Natural killer cell (primary cell): ENCODE measurements at regions not wholly inside any gene's neighbourhood (a gene's known extent, or its start where the extent isn't known, plus 50 kb on each side); places are given as distances from the start of the nearest gene placed in this dataset.

Experiments used
- ATAC-seq, 3 donors: fragments of 150-1000 bp in 2 of 3; fragments of 200-7000 bp in 1 of 3; cut with Tn5 transposase; 1 replicate in 1 of 3; 2 replicates in 2 of 3; pipeline ENCODE4 v1.10.0; 2021; ENCODE audit warnings: mild to moderate bottlenecking in 2 of 3, moderate library complexity in 2 of 3
- DNase-seq, 2 donors: peaks; one replicate each; pipeline versions ENCODE4 v3.0.0 to v3.0.0-alpha.2; 2013 to 2021; ENCODE audit warnings: mixed read lengths in 1 of 2
- H3K27ac ChIP-seq: one replicate; pipeline ENCODE4 v1.5.1; 2013; ENCODE audit warnings: mild to moderate bottlenecking, low read length
- H3K27me3 ChIP-seq: one replicate; pipeline ENCODE4 v1.6.1; 2013; ENCODE audit warnings: low read length; ENCODE audit not compliant: control insufficient read depth, insufficient read depth
- H3K36me3 ChIP-seq: one replicate; pipeline ENCODE4 v1.6.1; 2013; ENCODE audit warnings: low read length; ENCODE audit not compliant: control insufficient read depth, insufficient read depth
- H3K4me1 ChIP-seq: one replicate; pipeline ENCODE4 v1.6.1; 2013; ENCODE audit warnings: low read length; ENCODE audit not compliant: control insufficient read depth, insufficient read depth
- H3K4me3 ChIP-seq: one replicate; pipeline ENCODE4 v1.5.1; 2013; ENCODE audit warnings: low read length
- H3K9me3 ChIP-seq: one replicate; pipeline ENCODE4 v1.6.1; 2013; ENCODE audit warnings: low read length; ENCODE audit not compliant: control insufficient read depth, insufficient read depth
- H3K27ac Mint-ChIP-seq, 2 donors: one replicate each; pipeline ENCODE4 v1.8.0; 2022; ENCODE audit warnings: mild to moderate bottlenecking in 2 of 2, mixed read lengths in 2 of 2, moderate library complexity in 1 of 2
- H3K27me3 Mint-ChIP-seq, 2 donors: one replicate each; pipeline ENCODE4 v1.8.0; 2022; ENCODE audit warnings: low read depth in 2 of 2, mixed read lengths in 2 of 2
- H3K36me3 Mint-ChIP-seq: one replicate; pipeline ENCODE4 v1.8.0; 2022; ENCODE audit warnings: mixed read lengths
- H3K4me1 Mint-ChIP-seq, 2 donors: one replicate each; pipeline ENCODE4 v1.8.0; 2022; ENCODE audit warnings: mixed read lengths in 2 of 2
- H3K4me3 Mint-ChIP-seq: one replicate; pipeline ENCODE4 v1.8.0; 2022; ENCODE audit warnings: mild to moderate bottlenecking, moderate library complexity, mixed read lengths
- H3K9me3 Mint-ChIP-seq, 2 donors: one replicate each; pipeline ENCODE4 v1.8.0; 2022; ENCODE audit warnings: mixed read lengths in 2 of 2
- WGBS: methylation state at CpG from one replicate; pipeline ENCODE4 v1.1.7; 2013; ENCODE audit warnings: missing lambda C conversion rate; ENCODE audit not compliant: insufficient coverage; 5-methylcytosine and 5-hydroxymethylcytosine counted together
- intact Hi-C: fragments of 100-400 bp; cut with micrococcal nuclease; formaldehyde crosslinking; loops from one replicate; pipeline ENCODE4 v1.14.2; 2022
- TF ChIP-seq, protein P1 (sequence below): fragments of 200-600 bp; IDR thresholded peaks from one replicate; pipeline ENCODE4 v1.8.0; 2022; ENCODE audit warnings: antibody characterized with exemption

DNA sequence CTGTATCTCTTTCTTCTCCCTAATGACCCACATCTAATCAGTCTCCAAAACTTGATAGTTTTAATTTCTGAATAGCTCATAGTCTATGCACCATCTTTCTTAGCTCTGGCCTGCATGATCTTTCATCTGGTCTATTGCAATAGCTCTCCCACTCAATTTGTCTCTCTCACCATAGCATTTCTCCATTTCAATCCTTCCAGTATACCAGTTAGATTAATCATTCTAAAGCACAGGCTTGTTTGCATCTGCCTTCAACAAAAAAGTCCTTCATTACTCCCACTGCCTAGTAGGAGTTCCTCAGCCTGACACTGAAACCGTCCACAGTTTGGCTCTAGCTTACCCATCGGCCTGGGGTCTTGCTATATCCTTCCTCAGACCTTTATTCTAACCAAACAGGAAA is 344.9 kb downstream of the ENC1 start:
- intact Hi-C loops: no loop called here
- Histone ChIP-seq H3K9me3 (no peaks in the 10 kb centered on the region), H3K27me3 (no peaks in the 10 kb centered on the region), H3K36me3 (no peaks in the 10 kb centered on the region), H3K27ac (no peak overlapping the region), H3K4me3 (no peak overlapping the region), H3K4me1 (no peaks in the 10 kb centered on the region)
- ATAC-seq (no peak), DNase-seq (no peak)
- no peak overlapping the region for H3K27ac Mint-ChIP-seq
- H3K4me1 Mint-ChIP-seq: no peaks in the 10 kb centered on the region
- WGBS: 73% methylated on average over 2 of the region's 2 CpGs
- no peaks in the 10 kb centered on the region for H3K36me3 Mint-ChIP-seq
- TF ChIP-seq, protein P1, sequence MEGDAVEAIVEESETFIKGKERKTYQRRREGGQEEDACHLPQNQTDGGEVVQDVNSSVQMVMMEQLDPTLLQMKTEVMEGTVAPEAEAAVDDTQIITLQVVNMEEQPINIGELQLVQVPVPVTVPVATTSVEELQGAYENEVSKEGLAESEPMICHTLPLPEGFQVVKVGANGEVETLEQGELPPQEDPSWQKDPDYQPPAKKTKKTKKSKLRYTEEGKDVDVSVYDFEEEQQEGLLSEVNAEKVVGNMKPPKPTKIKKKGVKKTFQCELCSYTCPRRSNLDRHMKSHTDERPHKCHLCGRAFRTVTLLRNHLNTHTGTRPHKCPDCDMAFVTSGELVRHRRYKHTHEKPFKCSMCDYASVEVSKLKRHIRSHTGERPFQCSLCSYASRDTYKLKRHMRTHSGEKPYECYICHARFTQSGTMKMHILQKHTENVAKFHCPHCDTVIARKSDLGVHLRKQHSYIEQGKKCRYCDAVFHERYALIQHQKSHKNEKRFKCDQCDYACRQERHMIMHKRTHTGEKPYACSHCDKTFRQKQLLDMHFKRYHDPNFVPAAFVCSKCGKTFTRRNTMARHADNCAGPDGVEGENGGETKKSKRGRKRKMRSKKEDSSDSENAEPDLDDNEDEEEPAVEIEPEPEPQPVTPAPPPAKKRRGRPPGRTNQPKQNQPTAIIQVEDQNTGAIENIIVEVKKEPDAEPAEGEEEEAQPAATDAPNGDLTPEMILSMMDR: no peak
- H3K27me3 Mint-ChIP-seq: peaks cover 6 to 24% of the 10 kb centered on the region in 2 donors
- H3K9me3 Mint-ChIP-seq: no peaks in the 10 kb centered on the region
- H3K4me3 Mint-ChIP-seq: no peak overlapping the region

DNA sequence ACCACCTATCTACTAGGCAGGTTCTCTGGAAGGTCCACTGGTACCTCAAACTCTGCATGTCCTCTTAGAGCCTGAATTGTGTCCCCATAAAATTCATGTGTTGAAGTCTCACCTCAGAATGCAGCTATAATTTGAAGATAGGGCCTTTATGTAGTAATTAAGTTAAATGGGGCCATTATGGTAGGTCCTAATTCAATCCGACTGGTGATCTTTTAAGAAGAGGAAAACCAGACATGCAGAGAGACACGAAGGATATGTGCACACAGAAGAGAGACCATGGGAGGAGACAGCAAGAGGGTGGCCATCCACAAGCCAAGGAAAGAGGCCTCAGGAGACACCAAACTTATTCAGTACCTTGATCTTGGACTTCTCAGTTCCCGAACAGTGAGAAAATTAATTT is 345.4 kb downstream of the ENC1 start:
- H3K36me3 ChIP-seq: no peaks in the 10 kb centered on the region
- no peak for ATAC-seq
- H3K4me3 Mint-ChIP-seq: no peak overlapping the region
- H3K27ac Mint-ChIP-seq: no peak overlapping the region
- no peak overlapping the region for H3K4me3 ChIP-seq
- 89% methylated on average over 3 of the region's 3 CpGs for WGBS
- no peaks in the 10 kb centered on the region for H3K4me1 Mint-ChIP-seq
- intact Hi-C loops: no loop called here
- H3K4me1 ChIP-seq: no peaks in the 10 kb centered on the region
- H3K9me3 Mint-ChIP-seq: no peaks in the 10 kb centered on the region
- TF ChIP-seq, protein P1: no peak
- H3K36me3 Mint-ChIP-seq: no peaks in the 10 kb centered on the region
- H3K27me3 Mint-ChIP-seq: peaks cover 5 to 29% of the 10 kb centered on the region in 2 donors
- DNase-seq: no peak
- H3K9me3 ChIP-seq: no peaks in the 10 kb centered on the region
- H3K27ac ChIP-seq: no peak overlapping the region
- no peaks in the 10 kb centered on the region for H3K27me3 ChIP-seq

DNA sequence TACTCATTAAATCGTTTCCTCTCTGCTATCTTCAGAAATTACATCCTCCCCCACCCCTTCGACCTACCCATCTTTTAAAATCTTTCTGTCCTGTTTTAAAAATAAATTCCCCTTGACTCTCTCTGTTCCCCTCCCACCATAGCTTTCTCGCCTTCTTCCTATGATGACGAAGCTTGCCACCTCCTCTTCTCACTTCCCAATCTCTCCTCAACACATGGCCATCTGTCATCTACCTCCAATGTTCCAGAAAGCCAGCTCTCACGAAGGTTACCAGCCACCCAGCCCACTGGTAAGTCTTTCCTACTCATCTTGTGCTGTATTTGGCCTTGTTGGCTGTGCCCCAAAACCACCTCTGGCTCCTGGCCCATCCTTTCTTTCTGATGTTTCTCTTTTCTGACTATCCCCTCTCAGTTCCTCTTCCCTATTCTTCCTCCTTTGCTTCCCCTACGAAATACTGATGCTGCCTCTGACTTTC is 346.3 kb downstream of the ENC1 start:
- Histone ChIP-seq H3K4me1 (no peaks in the 10 kb centered on the region), H3K9me3 (no peaks in the 10 kb centered on the region), H3K4me3 (no peak overlapping the region), H3K27me3 (no peaks in the 10 kb centered on the region), H3K27ac (no peak overlapping the region), H3K36me3 (no peaks in the 10 kb centered on the region)
- TF ChIP-seq, protein P1: no peak
- Mint-ChIP-seq H3K27ac (no peak overlapping the region), H3K4me3 (no peak overlapping the region), H3K4me1 (no peaks in the 10 kb centered on the region), H3K27me3 (peaks cover 5 to 27% of the 10 kb centered on the region in 2 donors), H3K9me3 (no peaks in the 10 kb centered on the region), H3K36me3 (no peaks in the 10 kb centered on the region)
- intact Hi-C loops: no loop called here
- WGBS: 30% methylated on average over 6 of the region's 6 CpGs
- DNase-seq (peak in 1 of 2 donors; percentile 6), ATAC-seq (no peak)

DNA sequence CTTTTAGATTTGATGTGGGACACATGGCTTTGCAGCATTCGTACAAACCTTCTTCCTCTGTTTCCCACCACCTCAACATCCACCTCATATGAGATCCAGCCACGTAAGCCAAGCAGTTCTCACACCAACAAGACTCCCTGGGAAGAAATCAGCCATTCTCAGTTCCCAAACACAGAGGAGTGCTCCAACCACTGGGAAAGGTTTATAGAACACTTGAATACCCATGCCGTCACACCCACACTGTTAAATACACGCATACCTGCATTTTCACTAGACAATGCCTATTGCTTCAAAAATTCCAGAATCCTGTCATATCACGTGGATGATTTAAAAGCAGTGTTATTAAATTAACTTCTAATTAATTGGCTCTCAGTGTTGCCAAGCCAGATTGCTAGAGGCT is 347.3 kb downstream of the ENC1 start:
- no peaks in the 10 kb centered on the region for H3K9me3 ChIP-seq
- no peaks in the 10 kb centered on the region for H3K36me3 ChIP-seq
- H3K4me3 Mint-ChIP-seq: no peak overlapping the region
- no peaks in the 10 kb centered on the region for H3K9me3 Mint-ChIP-seq
- no peaks in the 10 kb centered on the region for H3K36me3 Mint-ChIP-seq
- H3K4me1 ChIP-seq: no peaks in the 10 kb centered on the region
- WGBS: 89% methylated on average over 3 of the region's 5 CpGs
- ATAC-seq (no peak), DNase-seq (no peak)
- intact Hi-C loops: no loop called here
- H3K27me3 ChIP-seq: no peaks in the 10 kb centered on the region
- TF ChIP-seq, protein P1: no peak
- H3K27ac Mint-ChIP-seq: no peak overlapping the region
- H3K4me1 Mint-ChIP-seq: no peaks in the 10 kb centered on the region
- H3K27me3 Mint-ChIP-seq: peaks cover 12 to 38% of the 10 kb centered on the region in 2 donors
- H3K4me3 ChIP-seq: no peak overlapping the region
- H3K27ac ChIP-seq: no peak overlapping the region
